Thyroid gland (tissue), 4 donors: ENCODE measurements at regions not wholly inside any gene's neighbourhood (a gene's known extent, or its start where the extent isn't known, plus 50 kb on each side); places are given as distances from the start of the nearest gene placed in this dataset.

Source experiments
- DNase-seq, 2 donors: peaks; one replicate each; pipeline ENCODE4 v3.0.0-alpha.2; 2019
- H3K27ac ChIP-seq, 3 donors: fragments of 200-600 bp; sonication (generic); 1 replicate in 2 of 3; 2 replicates in 1 of 3; pipeline ENCODE4 v1.5.1; 2016 to 2019; ENCODE audit warnings: mild to moderate bottlenecking in 1 of 3, moderate library complexity in 1 of 3
- H3K27me3 ChIP-seq: fragments of 200-600 bp; sonication (generic); one replicate; pipeline ENCODE4 v1.5.1; 2019
- H3K36me3 ChIP-seq, 2 donors: fragments of 200-600 bp; sonication (generic); one replicate each; pipeline ENCODE4 v1.5.1; 2016 to 2019
- H3K4me1 ChIP-seq, 2 donors: fragments of 200-600 bp; sonication (generic); one replicate each; pipeline ENCODE4 v1.5.1; 2017 to 2019
- H3K4me3 ChIP-seq, 3 donors: fragments of 200-600 bp; sonication (generic); replicated peaks in 1 of 3; 1 replicate in 2 of 3; 2 replicates in 1 of 3; pipeline ENCODE4 v1.5.1; 2016; ENCODE audit warnings: mild to moderate bottlenecking in 1 of 3
- H3K9me3 ChIP-seq: fragments of 200-600 bp; sonication (generic); one replicate; pipeline ENCODE4 v1.5.1; 2017
- CTCF ChIP-seq, 6 experiments: fragments of 200-600 bp in 3 of 6; fragments of 450-650 bp in 3 of 6; sonication (generic) in 3 of 6; IDR thresholded peaks; one replicate each; pipeline ENCODE4 v1.5.1; 2016 to 2019; ENCODE audit warnings: antibody characterized with exemption in 6 of 6, mild to moderate bottlenecking in 2 of 6, inconsistent platforms in 1 of 6, moderate library complexity in 1 of 6
- POLR2A ChIP-seq, 2 donors: fragments of 450-650 bp; IDR thresholded peaks; one replicate each; pipeline ENCODE4 v1.6.1; 2017; ENCODE audit warnings: antibody characterized with exemption in 2 of 2, mild to moderate bottlenecking in 2 of 2, moderate library complexity in 1 of 2
- WGBS, 2 donors: methylation state at CpG; one replicate each; pipeline ENCODE4 v1.1.5; 2017; 5-methylcytosine and 5-hydroxymethylcytosine counted together
- intact Hi-C: fragments of 100-400 bp; cut with DNase I; formaldehyde crosslinking; loops from one replicate; pipeline ENCODE4 v1.15.1; 2023

- H3K27ac ChIP-seq, result no peak overlapping the region
- TF ChIP-seq POLR2A (IDR thresholded peaks at IDR 0.05) (no peak), CTCF (IDR thresholded peaks at IDR 0.05) (no peak)
- H3K4me3 ChIP-seq, result no peak overlapping the region
- H3K36me3 ChIP-seq, result no peaks in the 10 kb centered on the region
- 71 to 76% methylated on average over 6 of the region's 6 CpGs for WGBS, 2 donors
- H3K4me1 ChIP-seq, result no peaks in the 10 kb centered on the region
- H3K9me3 ChIP-seq, result no peaks in the 10 kb centered on the region
- no peak for DNase-seq
- H3K27me3 ChIP-seq, result no peaks in the 10 kb centered on the region
- intact Hi-C loops, result no loop called here
Measured at GRCh38 chr18:24530630-24531111, 70.2 kb downstream of the HRH4 start.

GRCh38 chr18:24534271-24534670, 73.8 kb downstream of the HRH4 start:
- Histone ChIP-seq H3K27ac (no peak overlapping the region), H3K27me3 (no peaks in the 10 kb centered on the region), H3K4me3 (no peak overlapping the region), H3K36me3 (no peaks in the 10 kb centered on the region), H3K9me3 (no peaks in the 10 kb centered on the region), H3K4me1 (no peaks in the 10 kb centered on the region)
- intact Hi-C loops, result no loop called here
- TF ChIP-seq POLR2A (IDR thresholded peaks at IDR 0.05) (no peak), CTCF (IDR thresholded peaks at IDR 0.05) (no peak)
- no peak for DNase-seq
- 94 to 95% methylated on average over 5 to 6 of the region's 6 CpGs for WGBS, 2 donors

- WGBS, 2 donors, result 71 to 81% methylated on average over 4 of the region's 4 CpGs
- DNase-seq, result no peak
- no peaks in the 10 kb centered on the region for H3K9me3 ChIP-seq
- H3K4me3 ChIP-seq, result no peak overlapping the region
- TF ChIP-seq POLR2A (IDR thresholded peaks at IDR 0.05) (no peak), CTCF (IDR thresholded peaks at IDR 0.05) (no peak)
- intact Hi-C loops, result no loop called here
- H3K36me3 ChIP-seq, result no peaks in the 10 kb centered on the region
- H3K27ac ChIP-seq, result no peak overlapping the region
- no peaks in the 10 kb centered on the region for H3K4me1 ChIP-seq
- no peaks in the 10 kb centered on the region for H3K27me3 ChIP-seq
Measured at GRCh38 chr18:24534737-24535136, 74.3 kb downstream of the HRH4 start.

- DNase-seq, result no peak
Measured at GRCh38 chr18:24535527-24536295, 75.3 kb downstream of the HRH4 start.

More at GRCh38 chr18:24535527-24536295, 75.3 kb downstream of the HRH4 start:
- intact Hi-C loops, result no loop called here
- no peak for TF ChIP-seq CTCF (IDR thresholded peaks at IDR 0.05)
- TF ChIP-seq POLR2A (IDR thresholded peaks at IDR 0.05), result no peak
- Histone ChIP-seq H3K4me1 (no peaks in the 10 kb centered on the region), H3K27me3 (no peaks in the 10 kb centered on the region), H3K36me3 (no peaks in the 10 kb centered on the region), H3K4me3 (no peak overlapping the region), H3K9me3 (no peaks in the 10 kb centered on the region), H3K27ac (no peak overlapping the region)
- 73 to 81% methylated on average over 3 of the region's 3 CpGs for WGBS, 2 donors
